Stimulated activated CD8-positive, alpha-beta memory T cell treated with anti-CD3 and anti-CD28 coated beads, Interleukin-15, amount 100 ng/mL, for 48 hours (primary cell): ENCODE measurements at regions not wholly inside any gene's neighbourhood (a gene's known extent, or its start where the extent isn't known, plus 50 kb on each side); places are given as distances from the start of the nearest gene placed in this dataset.

Experiments used
- DNase-seq, 2 donors: peaks; one replicate each; pipeline ENCODE4 v3.0.0-alpha.2; 2020; ENCODE audit warnings: low read depth in 2 of 2

DNA sequence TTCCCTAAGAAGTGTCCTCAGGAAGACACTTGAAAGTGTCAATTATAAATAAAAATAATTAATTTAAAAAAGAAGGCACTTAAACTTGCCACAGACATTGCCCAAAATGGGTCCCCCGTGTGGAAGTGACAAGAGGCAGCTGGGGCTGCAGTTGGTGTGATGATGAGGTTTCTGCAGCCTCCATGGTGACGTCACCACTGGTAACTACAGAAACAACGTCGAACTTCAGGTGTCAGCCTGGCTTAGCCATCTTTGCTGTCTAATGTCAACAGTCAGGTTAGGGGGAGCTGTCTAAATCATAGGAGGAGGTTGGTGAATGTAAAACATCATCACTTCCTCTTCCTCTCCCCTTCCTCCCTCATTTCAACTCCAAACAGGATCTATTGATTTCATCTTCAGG, 328.6 kb downstream of the MN1 start:
- no peak for DNase-seq

GRCh38 chr22:27473533-27473932, 328.0 kb downstream of the MN1 start:
- no peak for DNase-seq

GRCh38 chr22:27474112-27474571, 327.4 kb downstream of the MN1 start:
- DNase-seq, result no peak

DNA sequence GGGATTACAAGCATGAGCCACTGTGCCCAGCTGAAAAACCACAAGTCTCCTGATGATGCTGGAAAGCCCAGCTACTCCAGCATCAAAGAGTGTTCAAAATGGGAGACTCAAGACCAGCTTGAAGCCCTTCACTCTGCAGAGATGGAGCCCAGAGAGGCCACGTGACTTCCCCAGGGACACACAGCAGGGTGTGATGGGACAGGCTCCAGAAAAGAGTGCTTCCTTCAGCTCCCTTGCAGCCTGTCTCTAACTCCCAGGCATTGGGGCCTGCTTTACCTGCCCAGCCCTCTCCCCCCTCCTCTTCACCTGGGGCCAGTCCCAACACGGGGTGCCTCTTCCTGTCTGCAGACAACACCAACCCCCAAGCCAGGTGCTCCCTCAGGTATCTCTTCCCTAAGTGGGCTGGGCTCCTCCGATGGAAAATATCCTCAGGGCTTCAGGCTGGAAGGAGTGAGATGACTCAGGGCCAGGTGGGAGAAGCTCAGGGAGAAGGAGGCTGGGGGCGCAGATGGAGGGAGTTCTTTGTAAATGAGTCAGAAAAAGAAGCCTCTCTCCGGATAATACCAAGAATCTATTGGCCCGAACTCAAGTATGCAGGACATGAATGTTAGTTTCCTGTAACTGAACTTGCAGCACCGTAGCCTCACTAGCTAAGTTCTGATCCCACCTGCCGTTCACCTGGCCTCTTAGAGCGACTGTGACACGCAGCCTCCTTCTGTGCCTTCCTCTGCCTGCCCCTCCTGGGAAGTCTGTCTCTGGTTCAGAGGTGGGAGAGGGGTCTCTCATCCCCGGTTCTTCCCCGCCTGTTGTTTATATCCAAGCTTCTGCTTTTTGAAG, 326.6 kb downstream of the MN1 start:
- no peak for DNase-seq

GRCh38 chr22:27475548-27475897, 326.0 kb downstream of the MN1 start:
- DNase-seq, result no peak

DNA sequence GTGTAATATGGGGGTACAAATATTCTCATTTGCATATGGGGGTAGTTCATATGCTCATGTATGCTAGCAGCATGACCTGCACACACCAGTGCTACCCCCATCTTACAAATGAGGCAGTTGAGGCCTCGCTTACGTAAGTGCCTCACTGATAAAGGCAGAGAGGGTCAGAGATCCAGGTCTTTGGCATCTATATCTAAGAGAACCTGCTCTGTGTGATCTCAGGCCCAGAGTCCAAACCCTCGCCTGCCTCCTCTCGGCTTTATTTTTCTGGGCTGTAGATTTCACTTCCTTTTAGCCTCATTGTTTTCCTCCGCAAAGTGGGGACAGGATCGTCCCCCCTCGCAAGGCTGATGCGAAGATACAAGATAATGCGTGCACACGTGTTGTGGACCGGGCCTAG, 325.2 kb downstream of the MN1 start:
- DNase-seq, result no peak

DNA sequence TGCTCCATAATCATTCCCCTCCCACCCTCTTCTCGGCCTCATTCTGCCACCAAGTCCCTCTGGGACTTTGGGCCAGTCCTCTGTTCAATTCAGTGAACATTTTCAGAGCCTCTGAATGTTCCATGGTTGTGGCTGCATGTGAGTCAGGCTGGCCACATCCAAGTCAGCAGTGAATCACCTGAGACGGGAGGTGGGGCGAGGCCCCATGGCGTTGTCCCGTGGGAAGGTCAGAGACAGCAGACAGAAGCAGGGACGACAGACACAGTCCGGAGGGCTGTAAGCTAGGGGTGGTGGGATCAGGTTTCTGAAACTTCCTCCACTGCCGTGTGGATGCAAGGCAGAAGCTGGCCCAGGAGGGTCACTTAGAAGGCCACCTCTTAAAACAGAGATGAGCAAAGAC, 324.8 kb downstream of the MN1 start:
- no peak for DNase-seq

- no peak for DNase-seq
These were observed 324.4 kb downstream of the MN1 start for GRCh38 chr22:27477171-27477570.

- DNase-seq, result no peak
These were observed 321.1 kb downstream of the MN1 start for GRCh38 chr22:27480487-27480886.

DNA sequence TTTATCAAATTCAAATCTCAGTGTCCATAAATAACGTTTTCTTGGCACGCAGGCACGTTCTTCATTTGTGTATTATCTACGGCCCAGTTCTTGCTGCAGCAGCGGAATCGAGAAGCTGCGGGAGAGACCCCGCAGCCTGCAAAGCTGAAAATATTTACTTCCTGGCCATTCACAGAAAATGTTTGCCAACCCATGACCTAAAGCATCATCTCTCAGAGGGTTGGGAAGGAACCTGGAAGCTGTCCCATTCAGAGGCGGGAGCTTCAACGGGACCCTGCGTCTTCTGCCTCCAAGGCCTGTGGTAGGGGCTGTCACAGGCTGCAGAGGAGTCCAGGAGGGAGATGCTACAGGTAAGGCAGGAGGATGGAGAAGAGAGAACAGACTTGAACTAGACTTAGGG, 319.2 kb downstream of the MN1 start:
- no peak for DNase-seq

DNA sequence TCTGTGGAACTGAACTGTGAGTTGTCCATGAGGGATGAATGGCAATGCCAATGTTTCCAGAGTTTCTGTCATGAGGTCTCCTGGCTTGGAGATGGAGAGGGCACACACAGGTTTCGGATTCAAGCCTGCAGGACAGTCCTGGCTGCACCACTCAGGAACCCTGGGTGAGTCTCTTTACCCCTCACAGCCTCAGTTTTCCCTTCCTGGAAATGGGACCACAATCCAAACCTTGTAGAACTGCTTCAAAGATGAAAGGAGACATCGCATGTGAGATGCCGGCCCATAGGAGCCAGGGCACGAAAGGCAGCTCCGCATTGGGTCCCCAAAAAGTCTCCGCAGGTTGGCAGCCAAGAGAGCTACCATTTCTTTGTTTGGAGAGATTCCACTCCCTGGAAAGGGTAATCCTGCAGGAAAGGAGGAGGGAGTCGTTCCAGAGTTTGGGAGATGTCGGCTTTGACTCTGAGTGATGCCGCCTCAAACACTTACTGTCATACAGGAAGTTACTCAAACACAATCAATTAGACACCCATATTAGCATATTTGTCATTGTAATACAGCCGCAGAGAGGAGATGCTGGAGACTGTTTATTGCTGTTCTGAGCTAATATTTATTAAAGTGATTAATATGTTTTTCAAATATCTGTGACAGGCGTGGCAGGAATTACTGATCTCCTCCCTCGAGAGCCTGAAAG, 318.3 kb downstream of the MN1 start:
- no peak for DNase-seq

DNA sequence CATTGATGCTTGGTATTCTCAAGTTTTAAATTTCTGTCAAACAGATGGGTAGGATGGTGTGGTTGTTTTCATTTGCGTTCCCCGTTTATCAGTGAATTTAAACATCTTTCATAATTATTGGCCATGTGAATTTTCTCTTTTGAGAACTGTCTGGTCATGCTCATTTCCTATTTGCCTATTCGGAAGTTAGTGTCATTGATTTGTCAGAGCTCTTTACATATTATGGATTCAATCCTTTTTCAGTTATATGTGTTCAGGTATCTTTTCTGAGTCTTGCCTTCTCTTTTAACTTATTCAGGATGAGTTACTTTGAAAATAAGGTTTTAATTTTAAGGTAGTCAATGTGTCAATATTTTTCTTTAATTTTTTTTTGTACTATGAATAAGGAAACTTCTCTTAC, 315.7 kb downstream of the MN1 start:
- DNase-seq, result no peak

GRCh38 chr22:27487600-27488452, 313.7 kb downstream of the MN1 start:
- DNase-seq, result no peak

- DNase-seq, result no peak
These were observed 312.9 kb downstream of the MN1 start for GRCh38 chr22:27488456-27489177.

- DNase-seq, result no peak
These were observed 312.3 kb downstream of the MN1 start for GRCh38 chr22:27489178-27489675.

- DNase-seq, result no peak
These were observed 311.5 kb downstream of the MN1 start for GRCh38 chr22:27490080-27490479.

DNA sequence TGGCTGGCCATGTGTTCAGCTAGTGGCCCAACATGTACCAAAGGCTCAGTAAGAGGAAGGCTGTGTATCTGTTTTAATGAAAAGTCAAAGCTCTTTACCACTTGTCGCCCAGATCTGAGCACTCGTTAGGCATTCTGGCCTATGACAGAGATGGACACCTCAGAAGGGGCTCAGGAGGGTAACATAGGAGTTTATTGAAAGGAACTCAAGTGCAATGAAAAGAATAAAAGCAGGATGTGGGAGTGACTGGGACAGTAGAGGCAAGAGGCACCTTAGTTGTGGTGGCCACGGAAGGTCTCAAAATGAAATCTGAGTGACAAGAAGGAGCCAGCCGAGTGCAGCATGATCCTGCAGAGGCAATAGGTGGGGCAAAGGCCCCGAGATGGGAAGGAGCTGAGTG, 309.7 kb downstream of the MN1 start:
- no peak for DNase-seq

DNA sequence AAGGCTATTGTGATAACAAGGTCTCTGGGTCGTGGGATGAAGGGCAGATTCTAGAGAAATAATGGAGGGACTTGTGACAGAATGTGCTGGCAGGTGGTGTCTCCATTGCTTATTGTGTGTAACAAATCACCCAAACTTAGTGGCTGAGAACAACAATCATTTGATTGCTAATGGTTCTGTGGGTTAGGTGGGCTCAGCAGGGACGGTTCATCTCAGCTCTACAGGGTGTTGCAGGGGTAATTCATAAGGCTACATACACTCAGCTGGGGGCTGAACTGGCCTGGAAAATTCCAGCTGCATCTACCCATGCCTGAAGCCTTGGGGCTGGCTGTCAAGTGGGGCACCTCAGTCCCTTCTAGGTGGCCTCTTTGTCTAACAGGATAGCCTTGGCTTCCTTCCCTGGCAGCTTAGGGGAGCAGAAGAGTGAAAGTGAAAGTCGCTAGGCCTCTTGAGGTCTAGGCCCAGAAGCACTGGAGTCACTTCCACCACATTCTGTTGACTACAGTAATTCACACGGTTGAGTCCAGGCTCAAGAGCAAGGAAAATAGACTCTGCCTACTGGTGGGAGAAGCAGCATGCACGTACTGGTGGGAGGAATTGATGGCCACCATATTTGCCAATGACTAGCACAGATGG, 308.9 kb downstream of the MN1 start:
- no peak for DNase-seq

- DNase-seq, result no peak
These were observed 307.8 kb downstream of the MN1 start for GRCh38 chr22:27493796-27494195.

GRCh38 chr22:27494785-27495184, 306.8 kb downstream of the MN1 start:
- no peak for DNase-seq

- no peak for DNase-seq
These were observed 306.2 kb downstream of the MN1 start for GRCh38 chr22:27495325-27495724.
